ENCODE measurements at regions not wholly inside any gene's neighbourhood (a gene's known extent, or its start where the extent isn't known, plus 50 kb on each side); places are given as distances from the start of the nearest gene placed in this dataset.

DNA sequence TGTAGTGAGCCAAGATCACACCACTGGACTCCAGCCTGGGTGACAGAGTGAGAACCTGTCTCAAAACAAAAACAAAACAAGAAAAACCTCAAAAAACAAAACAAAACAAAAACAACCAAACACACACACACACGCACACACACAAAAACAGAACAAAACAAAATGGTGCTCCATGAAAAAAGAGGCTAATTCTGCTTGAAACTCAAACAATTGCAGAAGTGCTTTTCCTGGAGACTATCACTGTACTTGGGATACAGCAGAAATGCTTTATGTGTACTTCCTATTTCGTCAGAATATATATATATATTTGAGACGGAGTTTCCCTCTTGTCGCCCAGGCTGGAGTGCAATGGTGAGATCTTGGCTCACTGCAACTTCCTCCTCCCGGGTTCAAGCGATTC lies 49.9 kb upstream of the HSPA9 start:
- H3K27me3 Mint-ChIP-seq: peaks cover 30% of the 10 kb centered on the region
- ChIA-PET POLR2A (no interaction called here), CTCF (no interaction called here)
- H3K36me3 Mint-ChIP-seq (ENCODE audit: low read depth): no peaks in the 10 kb centered on the region
- H3K27ac Mint-ChIP-seq: no peak overlapping the region
- H3K4me3 Mint-ChIP-seq: no peak overlapping the region
- no peaks in the 10 kb centered on the region for H3K9me3 Mint-ChIP-seq
- no peaks in the 10 kb centered on the region for H3K4me1 Mint-ChIP-seq
- DNase-seq: no peak

Measured in activated CD4-positive, alpha-beta T cell treated with anti-CD3 and anti-CD28 coated beads, Interleukin-2, amount 10 ng/mL, durations not matched to agents 7 days and 5 days (primary cell).